Right lobe of liver (tissue), 6 donors: ENCODE measurements at regions not wholly inside any gene's neighbourhood (a gene's known extent, or its start where the extent isn't known, plus 50 kb on each side); places are given as distances from the start of the nearest gene placed in this dataset.

ENCODE experiments used
- ATAC-seq, 4 donors: fragments of 200-7000 bp; cut with Tn5 transposase; one replicate each; pipeline ENCODE4 v1.9.1; 2020; ENCODE audit warnings: mild to moderate bottlenecking in 4 of 4, moderate library complexity in 4 of 4
- DNase-seq, 3 donors: peaks; one replicate each; pipeline ENCODE4 v3.0.0-alpha.2; 2020
- H3K27ac ChIP-seq, 3 donors: fragments of 200-600 bp; one replicate each; pipeline ENCODE4 v1.8.0; 2022
- H3K27me3 ChIP-seq, 2 donors: fragments of 200-600 bp; one replicate each; pipeline ENCODE4 v1.8.0; 2022
- H3K36me3 ChIP-seq, 4 donors: fragments of 200-600 bp; sonication (generic) in 1 of 4; one replicate each; pipeline versions ENCODE4 v1.5.1 to v1.8.0; 2017 to 2022; ENCODE audit warnings: control low read depth in 1 of 4
- H3K4me1 ChIP-seq, 4 donors: fragments of 200-600 bp; sonication (generic) in 1 of 4; one replicate each; pipeline versions ENCODE4 v1.5.1 to v1.8.0; 2017 to 2022; ENCODE audit warnings: control low read depth in 1 of 4
- H3K4me3 ChIP-seq, 3 donors: fragments of 200-600 bp; one replicate each; pipeline ENCODE4 v1.8.0; 2022
- H3K9me3 ChIP-seq, 4 donors: fragments of 200-600 bp; sonication (generic) in 1 of 4; one replicate each; pipeline versions ENCODE4 v1.5.1 to v1.8.0; 2017 to 2022; ENCODE audit warnings: control low read depth in 1 of 4
- POLR2A ChIP-seq: fragments of 450-650 bp; IDR thresholded peaks from one replicate; pipeline ENCODE4 v1.6.1; 2017; ENCODE audit warnings: antibody characterized with exemption, mild to moderate bottlenecking
- WGBS: methylation state at CpG from one replicate; pipeline ENCODE4 v1.1.6; 2018; ENCODE audit warnings: low coverage, low lambda C conversion rate; ENCODE audit not compliant: insufficient coverage; ENCODE audit errors: missing lambda C conversion rate; 5-methylcytosine and 5-hydroxymethylcytosine counted together
- intact Hi-C, 2 donors: fragments of 100-400 bp; cut with DNase I; formaldehyde crosslinking; loops; one replicate each; pipeline versions ENCODE4 v1.11.2 to v1.14.1; 2022
- TF ChIP-seq, protein P1 (sequence below), 4 donors: fragments of 200-600 bp in 3 of 4; fragments of 450-650 bp in 1 of 4; IDR thresholded peaks; one replicate each; pipeline versions ENCODE4 v1.5.1 to v1.8.0; 2016 to 2022; ENCODE audit warnings: antibody characterized with exemption in 4 of 4, mild to moderate bottlenecking in 2 of 4
- donor health status: DM: no; HTN: yes; CAD: no.
- donor health status: DM: no; HTN: no; CAD: no.
- donor health status: DM: no; HTN: no; CAD: no.
- donor health status: DM: no; HTN: yes; CAD: no.
- donor health status: DM: no; HTN: yes; CAD: no.

DNA sequence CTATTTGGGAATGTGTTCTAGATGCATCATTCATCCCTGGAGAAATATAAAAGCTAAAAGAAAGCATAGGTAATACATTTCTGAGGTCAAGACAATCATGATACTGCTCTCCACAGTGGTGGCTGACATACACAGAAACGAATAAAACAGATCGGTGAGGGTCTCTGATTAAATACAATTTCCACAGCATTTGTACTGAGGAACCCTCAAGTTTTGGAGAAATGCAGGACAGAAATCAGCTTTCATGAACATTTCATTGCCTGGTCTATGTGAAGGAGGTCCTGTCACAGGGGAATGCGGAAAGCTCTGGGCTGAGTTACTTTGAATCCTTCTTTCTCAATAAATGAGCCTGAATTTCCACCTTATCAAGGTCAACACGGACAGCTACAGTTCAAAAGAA lies 67.9 kb upstream of the ITGB1 start:
- 90% methylated on average over 4 of the region's 4 CpGs for WGBS
- ATAC-seq (no peak), DNase-seq (no peak)
- Histone ChIP-seq H3K9me3 (no peaks in the 10 kb centered on the region), H3K27ac (no peak overlapping the region), H3K4me3 (no peak overlapping the region), H3K27me3 (no peaks in the 10 kb centered on the region), H3K4me1 (no peaks in the 10 kb centered on the region), H3K36me3 (no peaks in the 10 kb centered on the region)
- intact Hi-C loops: no loop called here
- TF ChIP-seq, protein P1, sequence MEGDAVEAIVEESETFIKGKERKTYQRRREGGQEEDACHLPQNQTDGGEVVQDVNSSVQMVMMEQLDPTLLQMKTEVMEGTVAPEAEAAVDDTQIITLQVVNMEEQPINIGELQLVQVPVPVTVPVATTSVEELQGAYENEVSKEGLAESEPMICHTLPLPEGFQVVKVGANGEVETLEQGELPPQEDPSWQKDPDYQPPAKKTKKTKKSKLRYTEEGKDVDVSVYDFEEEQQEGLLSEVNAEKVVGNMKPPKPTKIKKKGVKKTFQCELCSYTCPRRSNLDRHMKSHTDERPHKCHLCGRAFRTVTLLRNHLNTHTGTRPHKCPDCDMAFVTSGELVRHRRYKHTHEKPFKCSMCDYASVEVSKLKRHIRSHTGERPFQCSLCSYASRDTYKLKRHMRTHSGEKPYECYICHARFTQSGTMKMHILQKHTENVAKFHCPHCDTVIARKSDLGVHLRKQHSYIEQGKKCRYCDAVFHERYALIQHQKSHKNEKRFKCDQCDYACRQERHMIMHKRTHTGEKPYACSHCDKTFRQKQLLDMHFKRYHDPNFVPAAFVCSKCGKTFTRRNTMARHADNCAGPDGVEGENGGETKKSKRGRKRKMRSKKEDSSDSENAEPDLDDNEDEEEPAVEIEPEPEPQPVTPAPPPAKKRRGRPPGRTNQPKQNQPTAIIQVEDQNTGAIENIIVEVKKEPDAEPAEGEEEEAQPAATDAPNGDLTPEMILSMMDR (IDR thresholded peaks at IDR 0.05): no peak
- no peak for TF ChIP-seq POLR2A

DNA sequence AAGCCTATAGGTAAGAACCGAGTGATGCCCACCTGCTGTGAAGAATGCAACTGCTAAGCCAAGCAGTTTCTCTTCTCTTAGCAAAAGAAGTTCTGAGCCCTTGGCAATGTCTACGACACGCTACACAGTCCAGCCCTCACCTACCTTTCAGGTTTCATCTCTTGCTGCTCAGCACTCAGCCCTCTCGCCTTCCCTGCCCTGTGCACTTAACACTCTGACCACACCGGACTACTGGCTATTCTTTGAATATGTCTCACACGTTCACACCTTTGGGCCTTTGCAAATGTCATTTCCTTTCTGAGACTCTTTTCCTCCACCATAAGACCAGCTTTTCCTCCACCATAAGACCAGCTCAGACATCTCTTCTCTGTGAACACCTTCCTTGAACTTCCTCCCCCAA lies 67.0 kb upstream of the ITGB1 start:
- Histone ChIP-seq H3K36me3 (no peaks in the 10 kb centered on the region), H3K4me3 (no peak overlapping the region), H3K9me3 (no peaks in the 10 kb centered on the region), H3K4me1 (no peaks in the 10 kb centered on the region), H3K27me3 (no peaks in the 10 kb centered on the region), H3K27ac (no peak overlapping the region)
- ATAC-seq (peak in 2 of 4 donors; percentile 16 to 23), DNase-seq (no peak)
- intact Hi-C loops: no loop called here
- TF ChIP-seq POLR2A: no peak
- TF ChIP-seq, protein P1 (IDR thresholded peaks at IDR 0.05): no peak
- 65% methylated on average over 6 of the region's 6 CpGs for WGBS

DNA sequence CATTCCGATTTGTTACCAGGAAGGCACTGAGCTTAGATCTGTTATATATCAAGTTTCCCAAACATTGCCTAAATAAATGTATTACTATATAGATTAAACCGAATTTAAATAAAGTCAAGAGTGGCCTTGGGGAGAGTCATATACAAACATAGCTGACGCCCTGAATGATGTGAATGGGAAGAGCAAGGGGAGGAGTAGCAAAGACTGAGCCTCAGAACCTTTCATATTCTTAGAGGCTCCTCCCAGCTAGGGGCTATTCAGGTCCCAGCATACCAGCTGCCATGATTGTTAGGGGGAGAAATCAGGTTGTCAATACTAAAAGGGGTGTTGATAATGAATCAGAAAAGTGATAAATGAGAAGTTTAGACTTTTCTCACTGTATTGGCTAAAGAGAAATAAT lies 64.7 kb upstream of the ITGB1 start:
- Histone ChIP-seq H3K36me3 (no peaks in the 10 kb centered on the region), H3K4me3 (no peak overlapping the region), H3K9me3 (no peaks in the 10 kb centered on the region), H3K4me1 (no peaks in the 10 kb centered on the region), H3K27me3 (no peaks in the 10 kb centered on the region), H3K27ac (no peak overlapping the region)
- WGBS: 75% methylated on average over 3 of the region's 3 CpGs
- DNase-seq (no peak), ATAC-seq (no peak)
- intact Hi-C loops: no loop called here
- TF ChIP-seq, protein P1 (IDR thresholded peaks at IDR 0.05): no peak
- no peak for TF ChIP-seq POLR2A

DNA sequence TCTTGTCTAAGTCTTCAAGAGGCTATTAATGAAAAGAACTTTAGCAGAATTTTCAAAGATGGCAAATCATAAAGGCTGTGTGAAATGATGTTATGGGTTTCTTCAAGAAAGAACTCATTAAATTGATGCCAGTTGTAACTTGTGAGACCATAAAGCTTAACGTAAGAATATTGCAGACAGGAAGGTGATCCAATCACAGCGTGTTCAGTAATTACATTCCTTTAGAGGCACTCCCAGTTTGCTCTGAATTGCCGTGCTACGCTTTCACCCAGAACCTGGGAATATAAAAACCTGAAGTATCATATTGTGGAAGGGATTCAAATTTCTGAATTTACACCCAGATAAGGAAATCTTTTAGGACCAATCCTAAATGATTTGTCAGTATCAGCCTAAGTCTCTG lies 64.1 kb upstream of the ITGB1 start:
- TF ChIP-seq, protein P1 (IDR thresholded peaks at IDR 0.05): no peak
- TF ChIP-seq POLR2A: no peak
- Histone ChIP-seq H3K4me1 (no peaks in the 10 kb centered on the region), H3K36me3 (no peaks in the 10 kb centered on the region), H3K27me3 (no peaks in the 10 kb centered on the region), H3K9me3 (no peaks in the 10 kb centered on the region), H3K4me3 (no peak overlapping the region), H3K27ac (no peak overlapping the region)
- 89% methylated on average over 4 of the region's 4 CpGs for WGBS
- intact Hi-C loops: no loop called here
- DNase-seq (no peak), ATAC-seq (no peak)

DNA sequence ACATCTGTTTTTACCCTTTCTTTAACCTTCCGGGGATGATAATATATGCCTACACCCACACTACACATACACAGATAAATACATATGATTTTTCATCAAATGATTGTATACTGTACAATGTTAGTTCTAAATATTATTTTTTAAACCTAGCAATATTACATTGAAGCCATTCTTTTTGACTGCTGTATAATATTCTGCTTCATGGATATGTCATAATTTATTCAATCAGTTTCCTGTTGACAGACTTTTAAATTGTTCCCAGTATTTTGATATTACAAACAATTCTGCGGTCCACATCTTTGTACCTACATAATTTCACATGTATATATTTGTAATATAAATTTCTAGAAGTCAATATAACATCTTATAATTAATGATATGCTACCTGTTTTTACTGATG lies 59.0 kb upstream of the ITGB1 start:
- DNase-seq (no peak), ATAC-seq (no peak)
- H3K27ac ChIP-seq: no peak overlapping the region
- no peaks in the 10 kb centered on the region for H3K9me3 ChIP-seq
- TF ChIP-seq, protein P1 (IDR thresholded peaks at IDR 0.05): no peak
- no peak for TF ChIP-seq POLR2A
- intact Hi-C loops: no loop called here
- 87% methylated on average over 2 of the region's 2 CpGs for WGBS
- H3K27me3 ChIP-seq: no peaks in the 10 kb centered on the region
- no peaks in the 10 kb centered on the region for H3K4me1 ChIP-seq
- no peaks in the 10 kb centered on the region for H3K36me3 ChIP-seq
- H3K4me3 ChIP-seq: no peak overlapping the region
